HG02943 (cell line): ENCODE measurements at regions not wholly inside any gene's neighbourhood (a gene's known extent, or its start where the extent isn't known, plus 50 kb on each side); places are given as distances from the start of the nearest gene placed in this dataset.
"Not testable (repeated sequence)": the region's sequence is repeated elsewhere in the genome, so short reads cannot be mapped to it uniquely, and the experiment has no call there.

Experiments
- ATAC-seq: cut with Tn5 transposase; IDR thresholded peaks from one replicate; pipeline ENCODE4 v1.9.1; 2021; ENCODE audit warnings: mild to moderate bottlenecking, low read depth, moderate library complexity; ENCODE audit not compliant: unreplicated experiment

DNA sequence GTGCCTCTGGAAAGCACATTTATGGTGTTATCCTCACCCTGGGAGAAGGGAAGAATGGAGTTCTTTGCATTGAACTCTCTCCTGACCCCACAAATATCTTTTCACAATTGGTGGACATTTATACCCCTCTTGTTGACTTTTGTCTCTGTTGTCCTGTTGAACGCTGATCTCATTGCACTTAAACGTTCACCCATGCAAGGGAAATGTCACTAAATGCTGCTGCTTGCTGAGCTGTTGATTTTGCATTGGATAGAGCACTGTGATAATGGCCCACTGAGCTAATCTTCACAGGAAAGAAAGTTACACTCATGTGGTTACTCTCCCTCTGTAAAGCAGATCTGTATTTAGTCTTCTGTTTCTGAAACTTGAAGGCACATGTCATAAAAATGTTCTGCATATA is 133.4 kb downstream of the FZD1 start:
- no peak for ATAC-seq

DNA sequence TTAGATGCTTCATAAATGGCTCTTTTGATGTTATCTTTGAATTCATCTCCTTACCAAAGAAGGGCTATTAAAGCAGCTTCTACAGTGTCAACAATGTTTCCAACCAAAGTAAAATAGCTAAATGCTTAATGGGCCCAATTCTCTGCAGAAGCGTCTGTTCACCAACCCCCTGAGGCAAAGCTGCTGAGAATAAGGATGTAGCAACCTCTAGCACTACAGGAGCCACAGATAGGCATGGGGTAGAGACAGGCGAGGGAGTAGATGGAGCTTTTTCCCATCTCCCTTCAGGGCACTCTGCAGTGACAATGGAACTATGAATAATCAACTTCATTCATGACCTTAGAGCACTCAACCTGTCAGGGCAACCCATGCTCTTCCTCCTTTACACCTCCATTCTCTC is 134.1 kb downstream of the FZD1 start:
- ATAC-seq, result no peak

DNA sequence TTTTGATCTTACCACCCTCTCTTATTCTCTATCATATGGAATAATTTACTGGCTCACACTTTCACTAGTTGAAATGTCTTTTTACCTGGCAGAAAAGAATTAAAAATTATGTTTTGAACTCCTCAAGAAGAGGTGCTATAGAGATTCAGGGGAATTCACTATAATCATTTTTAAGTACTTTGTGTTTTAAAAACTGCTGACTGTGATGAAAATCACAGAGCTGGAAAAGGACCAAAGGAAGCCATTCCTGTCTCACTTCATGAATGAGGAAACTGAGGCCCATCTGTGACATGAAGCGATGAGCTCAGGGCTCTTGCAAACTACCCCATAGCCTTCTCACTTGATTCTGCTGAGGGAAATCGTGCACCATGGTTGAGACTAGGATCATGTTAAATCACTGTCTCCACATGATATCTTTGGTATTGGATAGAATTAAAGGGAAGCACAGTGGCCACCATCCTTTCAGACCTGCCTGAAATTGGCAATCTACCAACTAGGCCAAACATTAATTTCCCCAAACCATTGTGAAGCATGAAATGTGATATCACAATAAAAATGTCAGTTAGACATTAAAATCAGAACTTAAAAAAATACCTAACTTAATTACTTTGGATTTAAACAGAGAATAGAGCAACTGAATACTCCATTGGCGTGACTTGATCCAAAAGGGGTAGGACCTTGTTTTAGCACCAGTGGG is 141.0 kb downstream of the FZD1 start:
- ATAC-seq, result no peak

DNA sequence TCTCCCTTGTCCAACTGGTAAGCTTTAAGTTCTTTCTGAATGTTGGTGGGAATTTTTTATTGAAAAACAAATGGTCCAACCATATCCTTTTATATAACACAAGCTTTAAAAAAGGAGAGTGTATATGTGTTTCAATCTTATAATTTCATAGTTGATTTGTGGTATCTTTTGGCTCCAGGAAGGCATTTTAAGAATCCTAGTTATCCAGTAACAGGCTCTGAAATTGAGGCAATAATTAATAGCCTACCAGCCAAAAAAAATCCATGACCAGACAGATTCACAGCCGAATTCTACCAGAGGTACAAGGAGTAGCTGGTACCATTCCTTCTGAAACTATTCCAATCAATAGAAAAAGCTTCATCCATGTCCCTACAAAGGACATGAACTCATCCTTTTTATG is 141.6 kb downstream of the FZD1 start:
- ATAC-seq, result not testable (repeated sequence)

DNA sequence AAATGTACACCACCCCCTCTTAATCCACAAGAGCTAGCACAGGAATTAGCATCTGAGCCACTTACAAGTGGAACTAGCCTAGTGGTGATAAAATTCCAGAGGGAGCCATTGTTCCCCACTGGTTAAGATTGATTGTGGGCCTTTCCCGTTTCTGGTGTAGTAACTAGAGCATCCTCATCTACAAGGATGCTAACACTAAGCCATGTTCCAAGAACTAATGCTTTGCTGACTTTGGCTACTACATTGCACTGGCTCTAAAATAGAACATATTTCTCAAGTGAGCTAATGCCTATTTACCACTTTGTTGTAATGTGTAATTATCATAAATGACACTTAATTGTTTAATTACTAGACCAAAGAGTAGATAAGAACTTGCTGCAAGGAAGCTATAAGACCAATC is 143.7 kb downstream of the FZD1 start:
- no peak for ATAC-seq

DNA sequence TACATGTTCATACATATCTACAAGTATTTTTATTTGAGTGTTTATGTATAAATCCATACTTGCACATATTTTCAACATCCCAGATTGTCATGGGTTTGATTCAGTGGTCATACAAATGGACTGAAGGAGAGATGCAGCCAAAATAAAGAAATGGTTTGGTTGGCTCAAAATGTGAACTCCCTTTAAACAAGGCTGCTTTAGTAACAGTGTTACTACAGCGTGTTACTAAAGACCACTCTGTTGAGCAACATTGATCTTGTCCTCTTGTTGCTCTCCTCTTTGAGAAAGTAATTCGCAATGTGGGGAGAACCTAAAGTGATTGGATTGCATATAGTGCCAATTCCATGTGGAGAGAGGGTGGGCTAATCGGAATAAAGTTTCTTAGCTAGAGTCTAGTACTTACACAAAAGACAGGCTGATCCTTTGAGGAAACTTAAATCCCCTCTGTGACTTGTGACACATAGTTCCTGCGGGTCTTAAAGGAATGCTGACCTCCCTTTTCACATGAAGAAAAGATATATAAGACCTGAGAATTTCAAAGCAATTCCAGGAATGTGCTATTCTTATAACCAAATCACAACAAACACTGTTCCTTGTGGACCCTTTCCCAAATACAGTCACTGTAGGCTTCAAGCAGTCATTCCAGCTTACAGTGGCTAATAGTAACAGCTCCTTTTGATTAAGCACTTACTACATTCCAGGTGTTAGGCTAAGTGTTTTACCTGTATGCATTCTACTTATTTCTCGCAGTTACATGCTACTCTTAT is 144.3 kb downstream of the FZD1 start:
- no peak for ATAC-seq

DNA sequence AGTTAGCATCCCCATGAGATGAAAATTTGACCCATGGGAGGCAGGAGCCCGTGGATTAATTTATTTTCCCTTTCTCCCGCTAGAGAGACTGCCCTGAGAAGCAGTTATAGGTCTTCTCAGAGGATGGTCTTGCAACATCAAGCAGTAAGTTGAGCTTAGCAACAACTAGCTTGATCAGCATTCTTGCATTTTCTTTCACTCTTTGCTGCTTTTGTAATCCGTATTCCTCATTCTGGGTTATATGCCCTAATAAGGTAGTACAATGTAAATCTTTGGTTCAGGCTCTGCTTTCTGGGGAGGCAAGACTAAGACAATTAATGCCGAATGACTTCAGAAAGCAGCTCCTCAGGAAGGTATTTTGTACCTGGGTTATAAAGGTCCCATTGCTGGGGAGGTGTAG is 146.8 kb downstream of the FZD1 start:
- ATAC-seq, result no peak

DNA sequence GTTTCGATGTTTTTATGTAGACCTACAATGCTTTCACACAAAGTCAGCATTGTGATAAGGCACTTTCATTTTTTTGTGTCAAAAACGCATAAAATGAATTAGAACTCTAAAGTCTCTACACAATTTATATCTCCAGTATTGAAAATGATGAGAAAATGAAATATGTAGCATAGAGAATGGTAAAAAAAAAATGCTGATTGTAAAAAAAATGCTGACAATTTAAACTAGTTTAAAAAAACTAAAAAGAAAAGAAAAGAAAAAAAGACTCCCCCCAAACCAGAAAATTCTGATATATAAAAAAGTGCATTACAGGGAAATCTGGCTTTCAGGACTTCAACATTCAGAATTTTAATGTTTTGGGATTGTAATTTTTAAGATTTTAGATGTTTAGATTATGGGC is 148.1 kb downstream of the FZD1 start:
- no peak for ATAC-seq

DNA sequence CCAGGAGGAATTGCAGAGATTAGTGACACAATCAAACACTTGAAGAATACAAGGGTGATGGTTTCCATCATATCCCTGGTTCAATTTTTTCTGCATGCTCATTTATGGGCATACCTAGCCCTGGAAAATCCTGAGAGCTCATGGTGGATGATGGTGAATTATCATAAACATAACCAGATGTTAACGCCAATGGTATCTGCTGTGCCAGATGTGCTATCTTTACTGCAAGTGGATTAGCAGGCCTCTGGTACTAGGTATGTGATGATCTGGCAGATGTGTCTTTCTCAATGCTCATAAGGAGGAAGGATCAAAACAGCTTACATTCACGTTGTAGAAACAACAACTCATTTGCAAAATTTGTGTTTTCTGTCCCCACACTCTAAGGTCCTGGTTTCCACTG is 150.5 kb downstream of the FZD1 start:
- ATAC-seq, result no peak

DNA sequence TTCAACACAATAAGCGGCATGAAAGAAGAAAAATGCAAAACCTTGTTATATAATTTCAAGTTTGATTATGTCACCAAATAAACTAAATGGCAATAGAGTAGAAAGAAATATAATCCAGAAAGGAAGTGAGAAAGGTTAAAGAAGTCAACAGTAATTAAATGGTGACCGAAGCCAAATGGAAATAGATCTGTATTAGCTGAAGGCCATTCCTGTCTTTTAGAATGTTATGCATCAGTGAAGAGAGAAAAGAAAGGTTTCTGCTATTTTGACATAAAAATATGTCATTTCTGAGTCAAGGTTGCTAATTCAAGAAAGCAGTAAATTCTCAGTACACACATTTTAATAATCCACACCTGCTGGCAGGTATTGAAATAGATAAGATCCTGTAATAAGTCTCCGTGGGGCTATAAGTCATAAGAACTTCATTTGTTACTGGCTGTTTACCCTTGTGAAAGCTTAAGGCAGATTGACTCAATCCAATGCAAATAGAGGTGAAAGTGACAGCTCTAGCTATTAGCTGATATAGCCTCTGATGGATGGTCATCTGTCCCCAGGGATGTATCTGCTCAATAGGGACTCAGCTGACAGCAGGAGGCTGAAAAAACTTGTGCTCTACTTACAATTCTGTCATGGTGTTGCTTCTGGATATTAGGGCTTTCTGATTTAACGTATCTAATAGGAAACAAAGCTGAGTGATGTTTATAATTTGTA is 152.1 kb downstream of the FZD1 start:
- ATAC-seq, result no peak

DNA sequence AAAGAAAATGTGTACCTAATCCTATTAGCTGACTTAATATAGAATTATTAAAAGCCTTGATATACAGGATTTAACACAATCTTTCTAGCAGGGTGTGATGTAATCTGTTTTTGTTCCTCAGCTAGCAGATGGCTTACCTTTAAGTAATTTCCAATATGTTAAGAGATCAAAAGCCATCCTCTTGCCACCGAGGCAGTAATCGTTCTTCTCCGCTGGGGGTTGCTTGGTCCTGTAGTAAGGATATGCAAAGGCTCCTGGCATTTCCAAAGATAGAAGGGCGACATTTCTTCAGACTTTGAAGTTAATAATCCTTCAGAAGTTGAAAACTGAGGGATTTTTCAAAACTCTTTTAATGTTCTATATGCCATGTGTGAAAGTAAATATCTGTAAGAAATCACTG is 156.4 kb downstream of the FZD1 start:
- ATAC-seq, result no peak

DNA sequence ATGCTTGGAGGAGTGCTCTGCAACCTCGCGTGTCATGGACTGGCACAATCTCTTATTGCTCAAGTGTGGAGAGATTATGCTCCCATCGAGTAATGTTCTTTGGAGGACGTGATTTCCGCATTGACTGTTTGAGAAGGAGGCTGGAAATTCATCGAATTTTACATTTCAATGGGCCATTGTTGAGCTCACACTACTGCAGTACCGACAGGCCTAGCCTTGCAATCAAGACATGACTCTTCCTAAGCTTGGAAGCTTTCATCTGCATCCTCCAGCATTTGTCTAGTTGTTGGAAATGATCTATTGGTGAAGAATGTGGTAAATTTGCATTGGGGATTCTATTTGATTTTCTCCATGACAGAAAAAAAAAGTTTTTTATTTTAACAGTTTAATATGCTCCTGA is 156.8 kb downstream of the FZD1 start:
- ATAC-seq, result no peak

DNA sequence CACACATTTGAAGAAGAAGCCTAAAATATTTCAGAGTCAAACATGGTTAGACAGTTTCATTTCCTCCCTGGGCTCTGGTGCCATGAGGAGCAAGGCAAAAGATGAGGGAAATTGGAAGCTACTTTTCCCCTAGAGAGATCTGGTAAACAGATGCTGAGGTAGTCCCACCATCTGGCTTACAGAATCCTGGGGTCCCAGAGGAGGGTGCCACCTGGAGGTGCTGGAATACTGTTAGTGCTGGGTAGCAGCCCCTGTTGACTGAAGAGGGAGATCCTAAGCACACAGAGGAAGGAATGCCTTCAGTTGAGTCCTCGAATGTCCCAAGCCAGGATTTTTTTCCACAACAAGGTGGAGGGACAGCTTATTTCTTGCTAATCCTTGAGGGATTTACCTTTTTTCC is 160.1 kb downstream of the FZD1 start:
- no peak for ATAC-seq

DNA sequence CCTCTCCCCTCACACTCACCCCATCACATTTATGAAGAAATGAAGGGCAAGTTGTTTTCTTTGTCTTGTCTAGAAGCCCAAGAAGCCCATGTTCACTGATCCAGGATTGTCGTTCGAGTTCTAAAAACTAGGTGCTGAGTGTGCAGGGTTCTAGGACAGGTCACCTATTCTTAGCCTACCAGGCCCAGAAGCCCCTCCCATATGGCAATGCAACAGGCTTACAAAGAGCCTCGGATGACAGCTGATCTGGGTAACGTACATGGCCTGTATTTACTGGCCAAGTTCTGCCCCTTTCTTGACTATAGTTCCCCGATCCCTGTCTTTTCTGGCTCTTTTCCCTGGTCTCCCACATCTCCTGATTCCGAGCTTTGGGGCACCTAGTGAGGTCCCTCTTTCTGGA is 160.9 kb downstream of the FZD1 start:
- no peak for ATAC-seq

DNA sequence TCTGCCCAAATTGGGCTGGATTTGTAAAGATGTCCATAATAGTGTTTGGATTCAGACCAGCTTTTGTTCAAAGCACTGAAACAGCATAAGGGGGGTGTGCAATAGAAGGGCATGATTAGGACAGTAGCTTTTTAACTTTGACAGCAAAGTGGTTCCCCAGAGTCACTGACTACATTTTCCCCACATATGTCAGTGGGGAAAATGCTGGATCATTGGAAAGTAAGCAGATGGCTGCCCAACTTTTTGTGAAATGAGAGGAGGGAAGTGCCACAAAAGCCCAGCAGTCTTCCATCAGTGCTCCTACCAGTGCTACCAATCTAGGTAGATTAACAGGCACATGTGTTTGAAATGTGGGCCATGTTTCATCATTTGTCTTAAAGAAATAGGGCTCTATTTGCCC is 162.8 kb downstream of the FZD1 start:
- ATAC-seq, result no peak

DNA sequence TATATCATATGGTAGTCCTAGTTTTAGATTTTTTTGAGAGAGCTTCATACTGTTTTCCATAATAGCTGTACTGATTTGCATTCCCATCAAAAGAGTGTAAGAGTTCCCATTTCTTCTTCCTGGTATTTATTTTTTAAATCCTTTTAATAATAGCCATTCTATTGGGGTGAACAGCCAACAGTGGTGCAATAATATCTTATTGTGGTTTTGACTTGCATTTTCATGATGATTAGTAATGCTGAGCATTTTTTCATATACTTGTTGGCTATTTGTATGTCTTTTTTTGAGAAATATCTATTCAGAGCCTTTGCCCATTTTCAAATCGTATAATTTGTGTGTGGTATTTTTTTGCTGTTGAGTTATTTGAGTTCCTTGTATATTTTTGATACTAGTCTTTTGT is 167.4 kb downstream of the FZD1 start:
- no peak for ATAC-seq

DNA sequence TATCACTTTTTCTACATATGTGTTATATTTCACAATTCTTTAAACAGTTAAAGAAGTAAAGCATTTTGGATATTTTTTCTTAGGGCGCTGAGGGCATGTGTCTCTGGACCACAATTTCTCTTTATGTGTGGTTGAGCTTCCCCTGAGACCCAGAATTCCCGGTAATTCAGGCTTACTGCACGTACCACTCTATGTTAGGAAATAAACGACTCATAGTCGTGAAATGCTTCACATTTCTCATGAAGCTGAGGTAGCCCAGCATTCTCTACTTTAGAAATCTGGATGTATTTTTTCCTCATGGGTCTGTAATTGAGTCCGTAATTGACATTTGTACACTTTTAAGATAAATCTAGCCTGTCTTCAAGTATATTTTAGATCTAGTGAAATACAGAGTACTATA is 170.6 kb downstream of the FZD1 start:
- no peak for ATAC-seq

DNA sequence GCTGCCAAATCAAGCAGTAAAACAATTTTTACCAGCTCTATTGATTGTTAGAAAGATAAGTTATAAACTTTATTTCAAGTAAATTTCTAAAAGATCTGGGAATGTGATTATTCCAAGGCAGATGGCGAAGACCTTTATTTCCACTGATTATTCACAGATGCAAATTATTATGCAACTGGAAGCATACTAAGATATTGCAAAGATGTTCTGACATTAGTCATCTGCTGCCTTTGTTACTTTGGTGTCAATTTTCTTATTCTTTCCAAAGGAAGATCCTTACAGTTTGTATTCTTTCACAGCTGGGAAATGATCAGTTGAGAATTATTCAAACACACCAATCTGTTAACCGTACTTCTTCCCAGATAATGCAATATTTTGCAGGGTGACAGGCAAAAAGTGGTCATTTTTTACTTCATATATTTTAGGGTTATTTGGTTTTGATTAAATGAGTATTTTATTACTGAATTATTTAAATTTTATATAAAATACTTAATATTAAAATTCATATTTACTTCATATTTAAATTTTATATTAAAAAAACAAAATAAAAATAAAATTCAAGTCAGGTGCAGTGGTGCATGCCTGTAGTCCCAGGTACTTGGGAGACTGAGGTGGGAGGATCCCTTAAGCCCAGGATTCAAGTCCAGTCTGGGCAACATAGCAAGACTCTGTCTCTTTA is 171.3 kb downstream of the FZD1 start:
- ATAC-seq, result no peak

DNA sequence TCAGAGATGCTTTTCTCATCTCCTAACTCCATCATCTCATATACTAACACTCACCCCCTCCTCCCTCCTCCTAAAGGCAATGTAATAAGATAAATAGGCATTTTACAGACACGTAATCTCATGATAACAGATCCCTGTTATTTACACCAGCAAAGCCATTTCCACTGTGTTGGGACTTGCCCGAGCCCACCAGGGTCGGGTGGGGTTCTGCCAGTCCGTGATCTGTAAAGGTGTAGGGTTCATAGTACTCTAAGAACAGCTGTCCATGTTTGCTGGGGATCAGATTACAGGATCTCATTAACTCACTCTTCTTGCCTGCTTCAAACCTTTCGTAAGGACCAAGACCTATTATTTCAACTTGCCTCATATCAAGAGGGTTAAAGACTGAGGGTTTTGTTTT is 172.4 kb downstream of the FZD1 start:
- ATAC-seq, result no peak

DNA sequence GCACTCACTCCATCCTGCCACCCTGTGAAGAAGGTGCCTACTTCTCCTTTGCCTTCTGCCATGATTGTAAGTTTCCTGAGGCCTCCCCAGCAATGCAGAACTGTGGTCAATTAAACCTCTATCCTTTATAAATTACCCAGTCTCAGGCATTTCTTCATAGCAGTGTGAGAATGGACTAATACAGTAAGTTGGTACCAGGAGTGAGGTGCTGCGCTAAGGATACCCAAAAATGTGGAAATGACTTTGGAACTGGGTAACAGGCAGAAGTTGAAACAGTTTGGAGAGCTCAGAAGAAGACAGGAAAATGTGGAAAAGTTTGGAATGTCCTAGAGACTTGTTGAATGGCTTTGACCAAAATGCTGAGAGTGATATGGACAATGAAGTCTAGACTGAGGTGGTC is 176.0 kb downstream of the FZD1 start:
- not testable (repeated sequence) for ATAC-seq

DNA sequence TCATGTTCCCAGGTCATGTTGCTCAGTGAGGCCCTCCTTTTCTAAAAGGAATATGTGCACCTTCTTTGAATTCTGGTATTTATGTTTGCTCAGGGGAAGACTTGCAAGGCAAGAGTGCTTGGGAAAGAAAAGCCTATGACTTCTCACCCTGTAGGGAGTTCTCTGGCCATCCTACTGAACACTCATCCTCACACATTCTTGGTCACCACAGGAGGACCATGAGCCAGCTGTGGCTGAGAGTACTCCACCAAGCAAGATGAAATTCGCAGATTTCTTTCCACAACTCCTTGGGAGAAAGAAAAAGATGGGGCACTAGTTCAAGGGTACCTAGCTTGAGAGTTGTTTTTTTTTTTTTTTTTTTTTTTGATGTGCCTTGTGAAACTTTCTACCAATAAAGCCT is 179.6 kb downstream of the FZD1 start:
- ATAC-seq, result no peak
